Natural killer cell (primary cell): ENCODE measurements at regions not wholly inside any gene's neighbourhood (a gene's known extent, or its start where the extent isn't known, plus 50 kb on each side); places are given as distances from the start of the nearest gene placed in this dataset.

ENCODE experiments used
- ATAC-seq, 3 donors: fragments of 150-1000 bp in 2 of 3; fragments of 200-7000 bp in 1 of 3; cut with Tn5 transposase; 1 replicate in 1 of 3; 2 replicates in 2 of 3; pipeline ENCODE4 v1.10.0; 2021; ENCODE audit warnings: mild to moderate bottlenecking in 2 of 3, moderate library complexity in 2 of 3
- DNase-seq, 2 donors: peaks; one replicate each; pipeline versions ENCODE4 v3.0.0 to v3.0.0-alpha.2; 2013 to 2021; ENCODE audit warnings: mixed read lengths in 1 of 2
- H3K27ac ChIP-seq: one replicate; pipeline ENCODE4 v1.5.1; 2013; ENCODE audit warnings: mild to moderate bottlenecking, low read length
- H3K27me3 ChIP-seq: one replicate; pipeline ENCODE4 v1.6.1; 2013; ENCODE audit warnings: low read length; ENCODE audit not compliant: control insufficient read depth, insufficient read depth
- H3K36me3 ChIP-seq: one replicate; pipeline ENCODE4 v1.6.1; 2013; ENCODE audit warnings: low read length; ENCODE audit not compliant: control insufficient read depth, insufficient read depth
- H3K4me1 ChIP-seq: one replicate; pipeline ENCODE4 v1.6.1; 2013; ENCODE audit warnings: low read length; ENCODE audit not compliant: control insufficient read depth, insufficient read depth
- H3K4me3 ChIP-seq: one replicate; pipeline ENCODE4 v1.5.1; 2013; ENCODE audit warnings: low read length
- H3K9me3 ChIP-seq: one replicate; pipeline ENCODE4 v1.6.1; 2013; ENCODE audit warnings: low read length; ENCODE audit not compliant: control insufficient read depth, insufficient read depth
- H3K27ac Mint-ChIP-seq, 2 donors: one replicate each; pipeline ENCODE4 v1.8.0; 2022; ENCODE audit warnings: mild to moderate bottlenecking in 2 of 2, mixed read lengths in 2 of 2, moderate library complexity in 1 of 2
- H3K27me3 Mint-ChIP-seq, 2 donors: one replicate each; pipeline ENCODE4 v1.8.0; 2022; ENCODE audit warnings: low read depth in 2 of 2, mixed read lengths in 2 of 2
- H3K36me3 Mint-ChIP-seq: one replicate; pipeline ENCODE4 v1.8.0; 2022; ENCODE audit warnings: mixed read lengths
- H3K4me1 Mint-ChIP-seq, 2 donors: one replicate each; pipeline ENCODE4 v1.8.0; 2022; ENCODE audit warnings: mixed read lengths in 2 of 2
- H3K4me3 Mint-ChIP-seq: one replicate; pipeline ENCODE4 v1.8.0; 2022; ENCODE audit warnings: mild to moderate bottlenecking, moderate library complexity, mixed read lengths
- H3K9me3 Mint-ChIP-seq, 2 donors: one replicate each; pipeline ENCODE4 v1.8.0; 2022; ENCODE audit warnings: mixed read lengths in 2 of 2
- WGBS: methylation state at CpG from one replicate; pipeline ENCODE4 v1.1.7; 2013; ENCODE audit warnings: missing lambda C conversion rate; ENCODE audit not compliant: insufficient coverage; 5-methylcytosine and 5-hydroxymethylcytosine counted together
- intact Hi-C: fragments of 100-400 bp; cut with micrococcal nuclease; formaldehyde crosslinking; loops from one replicate; pipeline ENCODE4 v1.14.2; 2022
- TF ChIP-seq, protein P1 (sequence below): fragments of 200-600 bp; IDR thresholded peaks from one replicate; pipeline ENCODE4 v1.8.0; 2022; ENCODE audit warnings: antibody characterized with exemption

DNA sequence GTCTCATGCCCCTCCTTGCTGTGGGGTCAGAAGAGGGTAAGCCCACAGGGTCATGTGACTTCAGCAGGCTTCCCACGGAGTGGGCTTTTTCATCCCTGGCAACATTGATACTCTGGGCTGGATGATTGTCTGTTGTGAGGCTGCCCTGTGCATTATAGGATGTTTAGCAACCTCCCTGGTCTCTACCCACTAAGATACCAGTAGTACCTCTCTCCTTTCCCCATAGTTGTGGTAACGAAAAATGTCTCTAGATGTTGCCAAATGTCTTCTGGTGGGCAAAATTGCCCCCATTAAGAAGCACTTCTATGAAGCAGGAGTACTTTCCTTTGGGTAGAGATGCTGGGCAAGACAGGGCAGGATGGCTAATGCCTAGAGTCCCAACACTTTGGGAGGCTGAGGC, 232.5 kb upstream of the ZNF217 start:
- Mint-ChIP-seq H3K27ac (peak overlapping the region in 1 of 2 donors; percentile 52), H3K4me3 (no peak overlapping the region), H3K9me3 (no peaks in the 10 kb centered on the region), H3K36me3 (no peaks in the 10 kb centered on the region), H3K27me3 (no peaks in the 10 kb centered on the region), H3K4me1 (peaks cover 36 to 37% of the 10 kb centered on the region in 2 donors)
- TF ChIP-seq, protein P1, sequence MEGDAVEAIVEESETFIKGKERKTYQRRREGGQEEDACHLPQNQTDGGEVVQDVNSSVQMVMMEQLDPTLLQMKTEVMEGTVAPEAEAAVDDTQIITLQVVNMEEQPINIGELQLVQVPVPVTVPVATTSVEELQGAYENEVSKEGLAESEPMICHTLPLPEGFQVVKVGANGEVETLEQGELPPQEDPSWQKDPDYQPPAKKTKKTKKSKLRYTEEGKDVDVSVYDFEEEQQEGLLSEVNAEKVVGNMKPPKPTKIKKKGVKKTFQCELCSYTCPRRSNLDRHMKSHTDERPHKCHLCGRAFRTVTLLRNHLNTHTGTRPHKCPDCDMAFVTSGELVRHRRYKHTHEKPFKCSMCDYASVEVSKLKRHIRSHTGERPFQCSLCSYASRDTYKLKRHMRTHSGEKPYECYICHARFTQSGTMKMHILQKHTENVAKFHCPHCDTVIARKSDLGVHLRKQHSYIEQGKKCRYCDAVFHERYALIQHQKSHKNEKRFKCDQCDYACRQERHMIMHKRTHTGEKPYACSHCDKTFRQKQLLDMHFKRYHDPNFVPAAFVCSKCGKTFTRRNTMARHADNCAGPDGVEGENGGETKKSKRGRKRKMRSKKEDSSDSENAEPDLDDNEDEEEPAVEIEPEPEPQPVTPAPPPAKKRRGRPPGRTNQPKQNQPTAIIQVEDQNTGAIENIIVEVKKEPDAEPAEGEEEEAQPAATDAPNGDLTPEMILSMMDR = no peak
- DNase-seq (no peak), ATAC-seq (no peak)
- intact Hi-C loops = loop anchor here (10.0 kb wide), 1 partner anchor 49 kb away; no protein-coding TSS in a partner anchor
- WGBS = 83% methylated on average over 2 of the region's 2 CpGs
- no peaks in the 10 kb centered on the region for H3K27me3 ChIP-seq
- H3K4me1 ChIP-seq = peaks cover 13% of the 10 kb centered on the region
- no peak overlapping the region for H3K27ac ChIP-seq
- no peaks in the 10 kb centered on the region for H3K36me3 ChIP-seq
- no peak overlapping the region for H3K4me3 ChIP-seq
- H3K9me3 ChIP-seq = no peaks in the 10 kb centered on the region

GRCh38 chr20:53825282-53825681, 231.6 kb upstream of the ZNF217 start:
- TF ChIP-seq, protein P1 = no peak
- ATAC-seq (no peak), DNase-seq (no peak)
- peaks cover 35% of the 10 kb centered on the region in 2 donors for H3K4me1 Mint-ChIP-seq
- no peaks in the 10 kb centered on the region for H3K9me3 Mint-ChIP-seq
- no peak overlapping the region for H3K4me3 ChIP-seq
- WGBS = 100% methylated on average over 2 of the region's 4 CpGs
- no peaks in the 10 kb centered on the region for H3K36me3 Mint-ChIP-seq
- H3K4me3 Mint-ChIP-seq = no peak overlapping the region
- no peaks in the 10 kb centered on the region for H3K9me3 ChIP-seq
- H3K4me1 ChIP-seq = peaks cover 8% of the 10 kb centered on the region
- no peak overlapping the region for H3K27ac Mint-ChIP-seq
- no peak overlapping the region for H3K27ac ChIP-seq
- no peaks in the 10 kb centered on the region for H3K27me3 Mint-ChIP-seq
- H3K36me3 ChIP-seq = no peaks in the 10 kb centered on the region
- H3K27me3 ChIP-seq = no peaks in the 10 kb centered on the region
- intact Hi-C loops = loop anchor here (10.0 kb wide), 1 partner anchor 50 kb away; no protein-coding TSS in a partner anchor

DNA sequence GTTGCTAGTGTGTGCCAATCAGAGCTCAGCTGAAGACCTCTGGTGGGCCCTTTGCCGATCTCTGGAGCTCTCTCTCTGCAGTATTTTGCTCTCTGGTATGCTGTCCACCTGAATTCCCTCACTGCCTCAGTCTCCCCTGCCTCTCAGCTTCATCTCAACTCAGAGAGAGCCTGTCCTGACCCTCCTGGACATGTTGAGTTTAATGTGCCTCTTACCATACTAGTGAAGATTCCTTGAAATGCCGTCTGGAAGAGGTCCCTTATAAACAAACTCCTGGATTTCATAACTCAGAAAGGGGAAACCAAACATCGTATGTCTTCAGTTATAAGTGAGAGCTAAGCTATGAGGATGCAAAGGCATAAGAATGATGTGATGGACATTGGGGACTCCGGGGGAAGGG, 231.1 kb upstream of the ZNF217 start:
- Mint-ChIP-seq H3K36me3 (no peaks in the 10 kb centered on the region), H3K27ac (no peak overlapping the region), H3K27me3 (no peaks in the 10 kb centered on the region), H3K4me3 (no peak overlapping the region), H3K4me1 (peaks cover 30% of the 10 kb centered on the region in 2 donors), H3K9me3 (no peaks in the 10 kb centered on the region)
- Histone ChIP-seq H3K27ac (no peak overlapping the region), H3K4me3 (no peak overlapping the region), H3K27me3 (no peaks in the 10 kb centered on the region), H3K9me3 (no peaks in the 10 kb centered on the region), H3K4me1 (peaks cover 8% of the 10 kb centered on the region), H3K36me3 (no peaks in the 10 kb centered on the region)
- DNase-seq (no peak), ATAC-seq (no peak)
- TF ChIP-seq, protein P1 = no peak
- intact Hi-C loops = loop anchor here (10.0 kb wide), 1 partner anchor 50 kb away; no protein-coding TSS in a partner anchor
- WGBS = 96% methylated on average over 4 of the region's 4 CpGs

- intact Hi-C loops = loop anchor here (10.0 kb wide), 1 partner anchor 52 kb away; no protein-coding TSS in a partner anchor
- no peak for ATAC-seq
Measured at GRCh38 chr20:53823121-53823764, 229.6 kb upstream of the ZNF217 start.

More at GRCh38 chr20:53823121-53823764, 229.6 kb upstream of the ZNF217 start:
- TF ChIP-seq, protein P1 = no peak
- H3K27ac ChIP-seq = no peak overlapping the region
- no peaks in the 10 kb centered on the region for H3K36me3 ChIP-seq
- H3K27me3 ChIP-seq = no peaks in the 10 kb centered on the region
- no peaks in the 10 kb centered on the region for H3K9me3 ChIP-seq
- H3K4me1 ChIP-seq = no peaks in the 10 kb centered on the region
- peaks cover 0 to 4% of the 10 kb centered on the region in 2 donors for H3K9me3 Mint-ChIP-seq
- H3K36me3 Mint-ChIP-seq = peaks cover 7% of the 10 kb centered on the region
- WGBS = 92% methylated on average over 6 of the region's 6 CpGs
- DNase-seq = no peak
- H3K4me3 ChIP-seq = no peak overlapping the region
- no peak overlapping the region for H3K4me3 Mint-ChIP-seq
- H3K4me1 Mint-ChIP-seq = peaks cover 14% of the 10 kb centered on the region in 2 donors
- H3K27ac Mint-ChIP-seq = peak overlapping the region in 1 of 2 donors; percentile 14
- H3K27me3 Mint-ChIP-seq = no peaks in the 10 kb centered on the region
